CD4-positive, alpha-beta T cell (primary cell): ENCODE measurements at regions not wholly inside any gene's neighbourhood (a gene's known extent, or its start where the extent isn't known, plus 50 kb on each side); places are given as distances from the start of the nearest gene placed in this dataset.
A peak's percentile ranks its signal among the peaks of the same experiment; 100 is the strongest.
"Not testable (repeated sequence)": the region's sequence is repeated elsewhere in the genome, so short reads cannot be mapped to it uniquely, and the experiment has no call there.

Source experiments
- ATAC-seq: fragments of 200-7000 bp; cut with Tn5 transposase; one replicate; pipeline ENCODE4 v1.10.0; 2022; ENCODE audit warnings: mild to moderate bottlenecking; ENCODE audit not compliant: poor library complexity
- CTCF ChIA-PET: fragments of 350-600 bp; sonication (Branson Sonifier 250); formaldehyde crosslinking; loops from one replicate; lab custom pipeline; 2021; ENCODE audit warnings: antibody characterized with exemption, inconsistent platforms; lab: Charles Lee
- POLR2A ChIA-PET: fragments of 350-600 bp; sonication (Branson Sonifier 250); formaldehyde crosslinking; loops from one replicate; lab custom pipeline; 2021; ENCODE audit warnings: antibody characterized with exemption, inconsistent platforms; lab: Charles Lee
- DNase-seq, 14 experiments: peaks; one replicate each; pipeline ENCODE4 v3.0.0-alpha.2; 2013 to 2020; ENCODE audit warnings: mixed read lengths in 2 of 14
- H3K27ac ChIP-seq, 2 donors: one replicate each; pipeline versions ENCODE4 v1.5.1 to v1.7.0; 2013; ENCODE audit warnings: low read length in 2 of 2, low read depth in 1 of 2, mild to moderate bottlenecking in 1 of 2
- H3K27me3 ChIP-seq, 2 experiments: 1 replicate in 1 of 2; 2 replicates in 1 of 2; pipeline versions ENCODE4 v1.6.1 to v1.7.0; 2013; ENCODE audit warnings: low read length in 2 of 2, control low read depth in 1 of 2, mild to moderate bottlenecking in 1 of 2, moderate library complexity in 1 of 2; ENCODE audit not compliant: insufficient read depth in 2 of 2, control insufficient read depth in 1 of 2
- H3K36me3 ChIP-seq: one replicate; pipeline ENCODE4 v1.6.1; 2013; ENCODE audit warnings: low read length, control low read depth; ENCODE audit not compliant: insufficient read depth
- H3K4me1 ChIP-seq: one replicate; pipeline ENCODE4 v1.6.1; 2013; ENCODE audit warnings: low read length, control low read depth; ENCODE audit not compliant: insufficient read depth
- H3K4me3 ChIP-seq: one replicate; pipeline ENCODE4 v1.5.1; 2013; ENCODE audit warnings: mild to moderate bottlenecking, low read length, moderate library complexity
- H3K9me3 ChIP-seq, 2 experiments: 1 replicate in 1 of 2; 2 replicates in 1 of 2; pipeline versions ENCODE4 v1.6.1 to v1.7.0; 2013; ENCODE audit warnings: low read length in 2 of 2, mild to moderate bottlenecking in 2 of 2, control low read depth in 1 of 2, moderate library complexity in 1 of 2; ENCODE audit not compliant: control insufficient read depth in 1 of 2, insufficient read depth in 1 of 2
- H3K27ac Mint-ChIP-seq: one replicate; pipeline ENCODE4 v1.8.0; 2020; ENCODE audit warnings: mixed read lengths
- H3K27me3 Mint-ChIP-seq: one replicate; pipeline ENCODE4 v1.8.0; 2021; ENCODE audit warnings: mixed read lengths
- H3K36me3 Mint-ChIP-seq: one replicate; pipeline ENCODE4 v1.8.0; 2021; ENCODE audit warnings: low read depth, mixed read lengths
- H3K4me1 Mint-ChIP-seq: one replicate; pipeline ENCODE4 v1.8.0; 2021; ENCODE audit warnings: low read depth, mixed read lengths
- H3K4me3 Mint-ChIP-seq: one replicate; pipeline ENCODE4 v1.8.0; 2020; ENCODE audit warnings: mild to moderate bottlenecking, mixed read lengths
- H3K9me3 Mint-ChIP-seq: one replicate; pipeline ENCODE4 v1.8.0; 2020; ENCODE audit warnings: mixed read lengths
- intact Hi-C, 2 experiments: fragments of 100-400 bp; cut with DNase I in 1 of 2; cut with micrococcal nuclease in 1 of 2; formaldehyde crosslinking; loops; one replicate each; pipeline versions ENCODE4 v1.15.1 to v1.9.0; 2023 to 2025; cut with DNase I, micrococcal nuclease

DNA sequence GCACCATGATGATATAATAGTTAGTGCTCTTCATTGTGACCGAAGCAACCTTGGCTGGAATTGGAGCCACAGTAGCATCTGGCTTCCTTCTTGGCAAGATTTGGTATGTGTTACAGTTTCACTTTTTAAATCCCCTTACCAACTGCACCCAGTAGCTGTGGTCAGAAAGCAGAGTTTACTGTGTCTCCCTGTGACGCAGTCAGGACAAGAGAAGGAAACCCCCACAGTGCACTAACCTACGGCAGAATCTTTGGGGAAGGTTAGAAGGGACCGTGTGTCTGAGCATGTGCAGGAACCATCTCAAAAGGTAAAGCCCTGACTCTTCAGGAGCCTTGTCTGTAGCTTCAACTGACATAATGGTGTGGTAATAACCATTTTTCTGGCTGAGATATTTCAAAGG, 138.4 kb downstream of the FAM72C start:
- H3K4me3 ChIP-seq, CTCF ChIA-PET, H3K9me3 ChIP-seq, ATAC-seq, H3K27ac ChIP-seq, H3K4me1 Mint-ChIP-seq, H3K36me3 Mint-ChIP-seq, H3K36me3 ChIP-seq, H3K27me3 Mint-ChIP-seq, H3K4me1 ChIP-seq, POLR2A ChIA-PET, H3K27ac Mint-ChIP-seq, H3K4me3 Mint-ChIP-seq, H3K27me3 ChIP-seq, intact Hi-C loops, H3K9me3 Mint-ChIP-seq, DNase-seq: not testable (repeated sequence)

DNA sequence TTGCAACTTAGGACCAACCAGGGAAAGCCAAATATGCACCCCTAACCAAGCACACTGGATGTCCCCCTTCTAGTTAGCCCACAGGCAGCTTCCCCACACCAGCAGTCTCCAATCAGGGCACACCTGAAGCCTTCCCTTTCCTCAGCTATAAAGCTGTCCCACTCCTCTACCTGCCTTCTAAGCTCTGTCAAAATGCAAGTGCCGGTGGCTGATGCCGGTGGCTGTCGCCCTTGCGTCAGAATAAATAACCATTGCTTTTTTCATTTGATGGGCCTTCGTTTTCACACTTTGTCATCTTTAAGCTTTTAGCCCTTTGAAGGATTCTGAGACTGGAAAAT, 139.4 kb downstream of the FAM72C start:
- DNase-seq, CTCF ChIA-PET, H3K27me3 ChIP-seq, H3K27ac ChIP-seq, H3K36me3 Mint-ChIP-seq, H3K4me1 Mint-ChIP-seq, H3K9me3 ChIP-seq, H3K4me3 ChIP-seq, H3K27ac Mint-ChIP-seq, H3K4me1 ChIP-seq, H3K9me3 Mint-ChIP-seq, intact Hi-C loops, POLR2A ChIA-PET, H3K36me3 ChIP-seq, ATAC-seq, H3K27me3 Mint-ChIP-seq, H3K4me3 Mint-ChIP-seq: not testable (repeated sequence)

DNA sequence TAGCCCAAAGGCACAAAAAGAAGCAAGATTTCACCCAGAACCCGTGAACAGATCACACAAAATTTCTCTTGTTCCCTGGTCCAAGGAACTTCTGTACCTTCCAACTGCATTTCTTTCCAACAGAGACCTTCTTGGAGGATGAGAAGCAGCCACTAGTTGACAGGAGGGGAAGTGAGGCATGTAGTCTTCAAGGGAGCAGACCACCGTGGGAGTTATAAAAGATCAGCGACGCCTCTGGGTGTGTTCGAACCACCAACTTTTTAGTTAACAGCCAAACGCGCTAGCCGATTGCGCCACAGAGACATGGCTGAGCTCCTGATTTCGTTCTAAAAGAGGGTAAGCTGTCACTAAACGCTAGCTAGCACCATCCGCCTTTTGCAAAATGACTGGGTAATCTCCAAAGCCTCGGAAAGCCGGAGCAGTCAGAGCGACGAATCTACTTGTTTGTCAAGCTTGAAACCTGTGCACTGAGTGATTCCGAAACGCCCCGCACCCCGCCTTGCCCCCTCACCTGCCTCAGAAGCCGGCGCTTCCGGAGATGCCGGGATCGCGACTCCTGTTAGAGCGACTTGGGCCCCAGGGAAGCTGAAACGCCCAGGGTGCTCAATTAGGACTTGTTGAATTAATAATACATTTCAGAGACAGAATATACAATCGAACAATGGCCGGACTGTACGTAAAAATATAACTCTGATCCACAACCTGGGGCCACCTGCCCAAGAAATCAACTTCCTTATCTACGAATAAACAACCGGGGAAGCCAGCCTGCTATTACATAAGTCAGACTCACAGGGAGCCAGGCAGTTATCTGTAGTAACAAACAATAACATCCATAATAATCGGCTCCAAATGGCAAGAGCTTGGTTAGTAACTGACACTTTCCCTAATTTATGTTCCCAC, 140.1 kb downstream of the FAM72C start:
- H3K27me3 Mint-ChIP-seq, H3K4me3 ChIP-seq, H3K9me3 Mint-ChIP-seq, DNase-seq, H3K36me3 ChIP-seq, H3K27ac Mint-ChIP-seq, POLR2A ChIA-PET, H3K4me1 ChIP-seq, H3K9me3 ChIP-seq, H3K27ac ChIP-seq, H3K36me3 Mint-ChIP-seq, H3K27me3 ChIP-seq, H3K4me3 Mint-ChIP-seq, CTCF ChIA-PET, H3K4me1 Mint-ChIP-seq, intact Hi-C loops: not testable (repeated sequence)
- peak; percentile 44 for ATAC-seq

DNA sequence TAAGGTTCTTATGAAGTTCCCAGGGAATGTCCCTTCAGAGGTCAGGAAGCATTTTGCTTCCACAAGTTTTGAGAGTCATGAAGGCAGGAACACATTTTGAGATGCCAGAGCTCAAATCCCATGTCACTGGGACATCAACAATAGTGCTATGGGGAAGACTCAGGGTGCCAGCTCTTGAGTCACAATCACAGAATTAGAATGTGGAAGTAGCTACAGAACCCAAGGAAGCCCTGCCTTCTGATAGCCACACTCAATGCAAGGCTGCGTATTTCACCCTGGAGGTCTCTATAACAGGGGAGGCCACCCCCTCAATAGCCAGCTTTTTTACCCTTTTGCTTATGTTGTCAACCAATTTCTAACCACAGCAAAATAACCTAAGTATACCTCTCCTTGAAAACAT, 145.6 kb downstream of the FAM72C start:
- H3K36me3 ChIP-seq, H3K9me3 Mint-ChIP-seq, H3K27ac ChIP-seq, H3K4me3 ChIP-seq, H3K27me3 ChIP-seq, H3K36me3 Mint-ChIP-seq, H3K27ac Mint-ChIP-seq, DNase-seq, H3K27me3 Mint-ChIP-seq, H3K4me3 Mint-ChIP-seq, CTCF ChIA-PET, H3K4me1 Mint-ChIP-seq, H3K4me1 ChIP-seq, POLR2A ChIA-PET, H3K9me3 ChIP-seq, intact Hi-C loops, ATAC-seq: not testable (repeated sequence)

DNA sequence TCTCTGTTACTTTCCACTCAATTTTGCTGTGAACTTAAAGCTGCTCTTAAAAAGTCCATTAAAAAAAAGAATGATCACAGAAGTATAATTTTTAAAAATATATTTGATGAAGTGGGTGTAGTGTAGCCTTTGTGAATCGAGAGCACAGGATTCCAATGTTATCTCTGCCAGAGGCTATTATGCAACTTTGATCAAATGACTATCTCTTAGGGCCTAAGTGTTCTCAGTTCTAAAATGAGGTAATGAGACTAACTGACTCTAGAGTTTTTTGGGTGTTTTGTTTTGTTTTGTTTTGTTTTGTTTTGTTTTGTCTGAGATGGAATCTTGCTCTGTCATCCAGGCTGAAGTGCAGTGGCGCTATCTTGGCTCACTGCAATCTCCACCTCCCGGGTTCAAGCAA, 147.5 kb downstream of the FAM72C start:
- H3K9me3 Mint-ChIP-seq, intact Hi-C loops, H3K4me3 Mint-ChIP-seq, H3K27me3 ChIP-seq, H3K36me3 ChIP-seq, DNase-seq, H3K27me3 Mint-ChIP-seq, POLR2A ChIA-PET, H3K4me1 Mint-ChIP-seq, CTCF ChIA-PET, H3K27ac Mint-ChIP-seq, H3K4me3 ChIP-seq, H3K27ac ChIP-seq, H3K4me1 ChIP-seq, ATAC-seq, H3K36me3 Mint-ChIP-seq, H3K9me3 ChIP-seq: not testable (repeated sequence)

DNA sequence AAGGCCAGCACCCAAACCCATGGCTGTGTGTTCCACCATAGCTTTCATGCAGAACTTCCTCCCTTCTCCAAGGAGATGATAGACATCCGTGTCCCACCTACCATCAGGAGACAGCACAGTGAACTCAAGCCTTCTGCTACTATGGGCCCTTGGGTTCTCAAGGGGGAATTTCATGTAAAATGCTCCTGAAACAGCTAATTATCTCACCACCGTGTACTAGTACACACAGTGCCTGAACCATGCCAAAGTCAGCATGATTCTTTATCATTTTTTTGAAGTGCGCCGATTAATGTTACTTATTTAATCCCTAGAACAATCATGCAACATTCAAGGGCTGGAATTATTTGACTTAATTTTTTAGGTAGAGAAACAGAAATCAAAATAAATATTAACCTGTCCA, 151.7 kb downstream of the FAM72C start:
- ATAC-seq, H3K27ac Mint-ChIP-seq, H3K27me3 ChIP-seq, H3K4me1 ChIP-seq, H3K9me3 ChIP-seq, DNase-seq, POLR2A ChIA-PET, H3K9me3 Mint-ChIP-seq, CTCF ChIA-PET, H3K36me3 ChIP-seq, H3K27ac ChIP-seq, H3K27me3 Mint-ChIP-seq, intact Hi-C loops, H3K36me3 Mint-ChIP-seq, H3K4me1 Mint-ChIP-seq, H3K4me3 ChIP-seq, H3K4me3 Mint-ChIP-seq: not testable (repeated sequence)

DNA sequence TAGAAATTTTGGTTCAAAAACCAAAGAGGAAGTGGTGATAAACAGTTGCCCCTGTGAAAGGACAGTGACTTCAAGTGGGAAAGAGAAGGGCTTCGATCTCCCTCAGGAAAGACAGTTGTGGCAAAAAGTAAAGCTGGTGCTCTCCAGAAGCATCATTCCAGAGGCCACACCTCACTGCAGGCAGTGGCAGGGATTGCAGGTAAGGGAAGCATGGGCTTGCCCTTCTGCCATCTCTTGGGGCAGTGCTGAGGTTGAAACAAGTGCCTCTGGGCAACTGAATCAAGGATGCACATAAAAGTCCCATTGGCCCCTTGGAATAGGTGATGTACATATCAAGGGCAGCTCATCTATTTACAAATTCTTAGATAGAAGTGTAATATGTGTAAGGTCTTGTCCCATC, 155.4 kb downstream of the FAM72C start:
- H3K27me3 Mint-ChIP-seq, H3K4me1 Mint-ChIP-seq, CTCF ChIA-PET, H3K27ac ChIP-seq, H3K36me3 ChIP-seq, H3K27me3 ChIP-seq, H3K4me3 Mint-ChIP-seq, H3K4me3 ChIP-seq, intact Hi-C loops, H3K9me3 Mint-ChIP-seq, H3K4me1 ChIP-seq, ATAC-seq, H3K9me3 ChIP-seq, DNase-seq, H3K36me3 Mint-ChIP-seq, H3K27ac Mint-ChIP-seq, POLR2A ChIA-PET: not testable (repeated sequence)
